ENCODE measurements at regions not wholly inside any gene's neighbourhood (a gene's known extent, or its start where the extent isn't known, plus 50 kb on each side); places are given as distances from the start of the nearest gene placed in this dataset.

DNA sequence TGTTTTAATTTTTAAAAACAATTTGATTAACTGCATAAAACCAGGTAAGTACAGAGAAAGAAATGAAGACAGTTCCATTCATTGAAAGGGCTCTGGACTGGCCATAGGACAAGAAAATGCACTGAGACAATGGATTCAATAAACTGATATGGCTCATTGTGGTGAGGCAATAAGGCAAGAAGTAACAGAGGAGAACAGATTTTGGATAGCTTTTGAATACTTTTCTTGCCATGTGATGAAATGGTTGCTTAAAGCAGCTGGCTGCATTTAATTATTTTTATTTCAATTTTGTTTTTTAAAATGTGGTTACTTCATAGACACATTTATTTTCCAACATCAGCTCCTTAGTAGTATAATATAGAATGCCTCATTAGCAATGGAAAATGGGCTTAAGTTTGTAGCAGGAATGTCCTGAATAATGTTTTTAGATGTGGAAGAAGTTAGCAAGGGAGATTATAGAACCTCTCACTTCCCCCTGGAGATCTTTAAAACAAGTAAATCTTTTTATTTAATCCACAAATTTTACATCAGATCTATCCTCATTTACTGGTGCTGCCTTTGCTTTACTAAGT is 646.9 kb upstream of the ZEB2 start:
- Histone ChIP-seq H3K27me3 (ENCODE audit: insufficient read depth in 3 of 3, low read length in 2 of 3) (no peaks in the 10 kb centered on the region), H3K9me3 (no peaks in the 10 kb centered on the region), H3K4me1 (no peaks in the 10 kb centered on the region), H3K36me3 (ENCODE audit: insufficient read depth in 1 of 2, low read depth in 1 of 2) (no peaks in the 10 kb centered on the region), H3K4me3 (no peak overlapping the region), H3K27ac (no peak overlapping the region)
- no peak for DNase-seq
- no peak for TF ChIP-seq CTCF (IDR thresholded peaks at IDR 0.05)
- no peak for ATAC-seq
- intact Hi-C loops (cut with DNase I): no loop called here

- Histone ChIP-seq H3K27ac (no peak overlapping the region), H3K4me3 (no peak overlapping the region), H3K9me3 (no peaks in the 10 kb centered on the region), H3K27me3 (ENCODE audit: insufficient read depth in 3 of 3, low read length in 2 of 3) (no peaks in the 10 kb centered on the region), H3K4me1 (peaks cover 5% of the 10 kb centered on the region), H3K36me3 (ENCODE audit: insufficient read depth in 1 of 2, low read depth in 1 of 2) (no peaks in the 10 kb centered on the region)
- 89 to 90% (median 90%) methylated on average over 2 of the region's 2 CpGs for WGBS, 3 donors
- no peak for DNase-seq
- no peak for TF ChIP-seq CTCF (IDR thresholded peaks at IDR 0.05)
- intact Hi-C loops (cut with DNase I): no loop called here
- ATAC-seq: no peak
Observed at GRCh38 chr2:145161656-145162055, 641.7 kb upstream of the ZEB2 start.

DNA sequence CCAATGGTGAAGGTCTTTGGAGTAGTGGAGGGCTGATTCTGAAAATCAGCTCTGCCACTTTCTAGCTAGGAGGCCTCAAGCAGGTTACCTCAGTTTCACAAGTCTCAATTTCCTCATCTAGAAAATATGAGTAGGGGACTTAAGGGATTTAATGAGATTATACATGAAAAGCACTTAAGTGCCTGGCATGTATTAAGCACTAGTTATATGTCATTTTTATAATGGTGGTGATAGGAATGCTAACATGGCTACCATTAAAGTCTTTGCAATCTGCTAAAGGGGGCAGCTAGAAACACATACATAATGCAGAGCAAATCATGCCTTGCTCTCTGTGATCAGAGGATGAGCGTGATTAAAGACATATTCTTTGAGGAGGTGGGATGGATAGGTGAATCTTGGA is 640.9 kb upstream of the ZEB2 start:
- Histone ChIP-seq H3K4me1 (peaks cover 5% of the 10 kb centered on the region), H3K36me3 (ENCODE audit: insufficient read depth in 1 of 2, low read depth in 1 of 2) (no peaks in the 10 kb centered on the region), H3K4me3 (no peak overlapping the region), H3K9me3 (no peaks in the 10 kb centered on the region), H3K27me3 (ENCODE audit: insufficient read depth in 3 of 3, low read length in 2 of 3) (no peaks in the 10 kb centered on the region), H3K27ac (no peak overlapping the region)
- TF ChIP-seq CTCF (IDR thresholded peaks at IDR 0.05): no peak
- WGBS, 3 donors: 90 to 100% (median 100%) methylated on average over 1 of the region's 1 CpG
- DNase-seq (no peak), ATAC-seq (no peak)
- intact Hi-C loops (cut with DNase I): no loop called here

GRCh38 chr2:145159676-145160075 is 639.8 kb upstream of the ZEB2 start:
- no peak for ATAC-seq
- no peaks in the 10 kb centered on the region for H3K27me3 ChIP-seq (ENCODE audit: insufficient read depth in 3 of 3, low read length in 2 of 3)
- no peak overlapping the region for H3K4me3 ChIP-seq
- intact Hi-C loops (cut with DNase I): no loop called here
- WGBS, 3 donors: 89 to 95% (median 90%) methylated on average over 2 of the region's 2 CpGs
- peaks cover 5% of the 10 kb centered on the region for H3K4me1 ChIP-seq
- no peak for TF ChIP-seq CTCF (IDR thresholded peaks at IDR 0.05)
- H3K27ac ChIP-seq: no peak overlapping the region
- DNase-seq: no peak
- H3K9me3 ChIP-seq: no peaks in the 10 kb centered on the region
- H3K36me3 ChIP-seq (ENCODE audit: insufficient read depth in 1 of 2, low read depth in 1 of 2): no peaks in the 10 kb centered on the region

Measured in psoas muscle (tissue), 7 donors.